GM12878 (cell line): ENCODE measurements at regions not wholly inside any gene's neighbourhood (a gene's known extent, or its start where the extent isn't known, plus 50 kb on each side); places are given as distances from the start of the nearest gene placed in this dataset.

Experiments
- ATF2 ChIP-seq: IDR thresholded peaks from 2 replicates; pipeline ENCODE4 v1.6.1; 2012; ENCODE audit warnings: low read length, inconsistent platforms
- BCL11A ChIP-seq: IDR thresholded peaks from 2 replicates; pipeline ENCODE4 v1.6.1; 2011; ENCODE audit warnings: low read depth, low read length
- E2F8 ChIP-seq: fragments of 450-650 bp; IDR thresholded peaks from 2 replicates; pipeline ENCODE4 v1.6.1; 2018; ENCODE audit warnings: mild to moderate bottlenecking, low read depth, moderate library complexity; ENCODE audit not compliant: partially characterized antibody
- JUNB ChIP-seq: IDR thresholded peaks from 2 replicates; pipeline ENCODE4 v1.6.1; 2016; ENCODE audit warnings: antibody characterized with exemption, mild to moderate bottlenecking
- NFYA ChIP-seq: IDR thresholded peaks from 2 replicates; pipeline ENCODE4 v1.6.1; 2011; ENCODE audit warnings: low read depth, mild to moderate bottlenecking, low read length, improper control_type of control experiment, borderline replicate concordance
- RAD21 ChIP-seq: IDR thresholded peaks from 2 replicates; pipeline ENCODE4 v1.6.1; 2011; ENCODE audit warnings: mild to moderate bottlenecking, low read depth, low read length, moderate library complexity; ENCODE audit not compliant: insufficient read depth
- SPI1 ChIP-seq: IDR thresholded peaks from 2 replicates; pipeline ENCODE4 v1.6.1; 2011; ENCODE audit warnings: low read depth, mild to moderate bottlenecking, low read length, moderate library complexity, borderline replicate concordance; ENCODE audit not compliant: insufficient read depth
- STAT1 ChIP-seq: fragments of 450-650 bp; conservative IDR thresholded peaks from 2 replicates; pipeline ENCODE4 v1.6.1; 2014; ENCODE audit warnings: antibody characterized with exemption, mild to moderate bottlenecking
- WRNIP1 ChIP-seq: IDR thresholded peaks from 2 replicates; pipeline ENCODE4 v1.6.1; 2011; ENCODE audit warnings: low read depth, low read length, improper control_type of control experiment, borderline replicate concordance
- TF ChIP-seq, protein P1 (sequence below): IDR thresholded peaks from 2 replicates; pipeline ENCODE4 v1.6.1; 2011; ENCODE audit warnings: low read depth, mild to moderate bottlenecking, low read length, moderate library complexity, borderline replicate concordance; ENCODE audit errors: extremely low read depth

- TF ChIP-seq E2F8 (no peak), BCL11A (no peak), ATF2 (no peak), SPI1 (no peak), NFYA (no peak), RAD21 (no peak), JUNB (no peak), STAT1 (no peak), WRNIP1 (no peak)
- TF ChIP-seq, protein P1, sequence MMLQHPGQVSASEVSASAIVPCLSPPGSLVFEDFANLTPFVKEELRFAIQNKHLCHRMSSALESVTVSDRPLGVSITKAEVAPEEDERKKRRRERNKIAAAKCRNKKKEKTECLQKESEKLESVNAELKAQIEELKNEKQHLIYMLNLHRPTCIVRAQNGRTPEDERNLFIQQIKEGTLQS = no peak
These were observed 57.6 kb upstream of the SOX9 start (continued) for GRCh38 chr17:72063262-72063661.
